GM12878 (cell line): ENCODE measurements at regions not wholly inside any gene's neighbourhood (a gene's known extent, or its start where the extent isn't known, plus 50 kb on each side); places are given as distances from the start of the nearest gene placed in this dataset.
A peak's percentile ranks its signal among the peaks of the same experiment; 100 is the strongest.

Source experiments
- ATAC-seq: fragments of 200-7000 bp; cut with Tn5 transposase; 3 replicates; pipeline ENCODE4 v1.9.1; 2020; ENCODE audit warnings: mild to moderate bottlenecking, moderate library complexity
- BruUV-seq: library from RNA; stranded (reverse); fragments of 400-500 nt; replicated peaks from 2 replicates; lab custom pipeline; 2021; lab: Mats Ljungman, UMichigan
- CTCF ChIA-PET: fragments of 300-600 bp; sonication (Branson Sonifier 250); formaldehyde crosslinking; extraction: SDS; loops from one replicate; lab custom pipeline; 2021; ENCODE audit warnings: inconsistent platforms; lab: Yijun Ruan, JAX
- POLR2A ChIA-PET: fragments of 350-600 bp; formaldehyde crosslinking; extraction: SDS; loops from one replicate; lab custom pipeline; 2021; ENCODE audit warnings: inconsistent platforms; lab: Charles Lee
- RAD21 ChIA-PET: fragments of 300-600 bp; sonication (Branson Sonifier 250); formaldehyde crosslinking; loops from one replicate; lab custom pipeline; 2023; ENCODE audit warnings: antibody characterized with exemption; ENCODE audit not compliant: unreplicated experiment; lab: Charles Lee
- SMC1A ChIA-PET: fragments of 300-600 bp; sonication (Branson Sonifier 250); formaldehyde crosslinking; loops from one replicate; lab custom pipeline; 2023; ENCODE audit not compliant: unreplicated experiment, uncharacterized antibody; lab: Charles Lee
- DNase-seq: peaks from one replicate; pipeline ENCODE4 v3.0.0-alpha.2; 2011; ENCODE audit warnings: low read depth, low spot score
- FAIRE-seq: peaks from 3 replicates; lab custom pipeline; 2011; peaks lifted over from hg19 to GRCh38; lab: Jason Lieb, UNC
- H2AFZ ChIP-seq: 2 replicates; pipeline ENCODE4 v1.6.0; 2011; ENCODE audit warnings: low read depth, low read length, control low read depth; ENCODE audit not compliant: control insufficient read depth
- H3K27ac ChIP-seq: 2 replicates; pipeline ENCODE4 v1.5.1; 2011; ENCODE audit warnings: control low read depth; ENCODE audit not compliant: control insufficient read depth, insufficient read depth
- H3K27me3 ChIP-seq, 2 experiments: replicated peaks in 1 of 2; 2 replicates each; pipeline versions ENCODE4 v1.6.0 to v1.6.1; 2011; ENCODE audit warnings: low read length in 1 of 2; ENCODE audit not compliant: control insufficient read depth in 2 of 2, insufficient read depth in 2 of 2
- H3K36me3 ChIP-seq, 2 experiments: 2 replicates each; pipeline ENCODE4 v1.5.1; 2011; ENCODE audit warnings: low read length in 1 of 2; ENCODE audit not compliant: control insufficient read depth in 2 of 2, insufficient read depth in 2 of 2
- H3K4me1 ChIP-seq: 2 replicates; pipeline ENCODE4 v1.6.1; 2011; ENCODE audit warnings: mild to moderate bottlenecking, low read length, moderate library complexity, mixed read lengths; ENCODE audit not compliant: control insufficient read depth, insufficient read depth
- H3K4me2 ChIP-seq: 2 replicates; pipeline ENCODE4 v1.6.0; 2011; ENCODE audit warnings: control low read depth; ENCODE audit not compliant: control insufficient read depth, insufficient read depth
- H3K4me3 ChIP-seq: fragments of 200-600 bp; sonication (generic); 2 replicates; pipeline ENCODE4 v1.5.1; 2016
- H3K79me2 ChIP-seq: 2 replicates; pipeline ENCODE4 v1.6.0; 2011; ENCODE audit warnings: low read length; ENCODE audit not compliant: control insufficient read depth, insufficient read depth
- H3K9ac ChIP-seq: 2 replicates; pipeline ENCODE4 v1.8.0; 2011; ENCODE audit warnings: low read length, control low read depth, mixed read lengths; ENCODE audit not compliant: control insufficient read depth, insufficient read depth
- H3K9me3 ChIP-seq: replicated peaks from 3 replicates; pipeline ENCODE4 v1.5.1; 2011; ENCODE audit warnings: mild to moderate bottlenecking, low read length; ENCODE audit not compliant: control insufficient read depth, insufficient read depth
- H4K20me1 ChIP-seq: 2 replicates; pipeline ENCODE4 v1.6.0; 2011; ENCODE audit not compliant: control insufficient read depth, insufficient read depth
- RFX5 ChIP-seq: IDR thresholded peaks from 2 replicates; pipeline ENCODE4 v1.6.1; 2011; ENCODE audit warnings: low read depth, low read length, improper control_type of control experiment
- ZBED1 ChIP-seq: IDR thresholded peaks from 2 replicates; pipeline ENCODE4 v1.6.1; 2016; ENCODE audit warnings: borderline replicate concordance
- ZBTB4 ChIP-seq: fragments of 450-650 bp; formaldehyde crosslinking; IDR thresholded peaks from 2 replicates; pipeline ENCODE4 v1.4.0; 2022; ENCODE audit warnings: mild to moderate bottlenecking, moderate library complexity
- WGBS: methylation state at CpG from one replicate; pipeline ENCODE4 v1.1.6; 2016; ENCODE audit warnings: low lambda C conversion rate; ENCODE audit not compliant: insufficient replicate concordance, insufficient coverage; ENCODE audit errors: missing lambda C conversion rate; 5-methylcytosine and 5-hydroxymethylcytosine counted together
- in situ Hi-C: fragments of 300-500 bp; cut with MboI; formaldehyde crosslinking; loops from 9 replicates; pipeline ENCODE4 v1.14.3; 2018; ENCODE audit warnings: mixed read lengths
- intact Hi-C: fragments of 100-400 bp; cut with micrococcal nuclease; formaldehyde crosslinking; loops from one replicate; pipeline ENCODE4 v1.14.2; 2022; ENCODE audit not compliant: unreplicated experiment

DNA sequence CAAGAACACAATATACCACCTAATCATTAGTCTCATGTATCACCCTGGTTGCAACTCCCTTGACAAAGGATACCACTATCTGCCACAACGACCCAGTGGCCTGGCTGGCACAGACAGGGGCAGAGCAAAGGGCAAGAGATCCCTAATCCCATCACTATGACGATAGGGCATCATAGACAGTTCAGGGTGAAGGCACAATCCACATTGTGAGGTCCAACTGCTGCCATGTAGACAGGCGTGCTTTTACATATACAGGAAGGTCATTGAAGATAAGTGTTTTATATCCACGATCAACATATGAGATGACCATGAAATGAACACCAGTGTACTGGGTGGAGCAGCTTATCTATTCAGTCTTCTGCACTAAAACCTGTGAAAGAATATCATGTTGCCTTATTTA, 94.6 kb downstream of the IGLL1 start:
- no TSS peak for BruUV-seq
- ChIA-PET CTCF (no interaction called here), SMC1A (no interaction called here), RAD21 (no interaction called here), POLR2A (no interaction called here)
- Histone ChIP-seq H3K27ac (no peak overlapping the region), H3K4me3 (no peak overlapping the region), H3K9ac (no peak overlapping the region), H4K20me1 (no peaks in the 10 kb centered on the region), H3K36me3 (no peaks in the 10 kb centered on the region), H2AFZ (no peak overlapping the region), H3K4me2 (no peak overlapping the region), H3K79me2 (no peaks in the 10 kb centered on the region), H3K9me3 (no peaks in the 10 kb centered on the region), H3K27me3 (peaks cover 0 to 3% of the 10 kb centered on the region in 2 experiments; a peak in 1 of 4 replicates), H3K4me1 (no peaks in the 10 kb centered on the region)
- no peak for ATAC-seq
- intact Hi-C loops = no loop called here
- no peak for TF ChIP-seq RFX5
- WGBS = 20% methylated on average over 4 of the region's 4 CpGs
- in situ Hi-C loops = no loop called here
- no peak for DNase-seq
- FAIRE-seq = peak; percentile 23

DNA sequence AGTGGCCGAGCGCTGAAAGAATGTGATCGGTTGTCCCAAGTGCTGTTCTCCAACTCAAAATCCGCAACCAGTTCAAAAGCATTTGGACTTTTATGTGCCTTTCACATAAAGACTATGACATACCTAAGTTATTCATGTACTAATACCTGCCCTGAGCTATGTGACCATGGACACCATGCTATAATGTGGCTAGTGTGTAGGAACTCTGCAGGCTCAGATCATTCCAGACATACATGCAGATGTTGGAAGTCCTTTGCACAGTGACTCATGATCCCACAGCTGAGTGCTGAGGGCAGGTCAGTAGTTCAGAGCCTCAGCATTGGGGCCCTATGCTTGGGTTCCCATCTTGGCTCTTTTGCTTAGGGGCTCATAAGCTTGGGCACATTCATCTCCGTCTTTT, 95.4 kb downstream of the IGLL1 start:
- peaks cover 0 to 3% of the 10 kb centered on the region in 2 experiments; a peak in 1 of 4 replicates for H3K27me3 ChIP-seq
- no peaks in the 10 kb centered on the region for H3K9me3 ChIP-seq
- in situ Hi-C loops = no loop called here
- no peaks in the 10 kb centered on the region for H3K79me2 ChIP-seq
- no peaks in the 10 kb centered on the region for H4K20me1 ChIP-seq
- no peak overlapping the region for H3K4me3 ChIP-seq
- no peak overlapping the region for H2AFZ ChIP-seq
- POLR2A ChIA-PET = no interaction called here
- ATAC-seq = no peak
- no peak overlapping the region for H3K27ac ChIP-seq
- DNase-seq = no peak
- no TSS peak for BruUV-seq
- H3K9ac ChIP-seq = no peak overlapping the region
- no peaks in the 10 kb centered on the region for H3K36me3 ChIP-seq
- CTCF ChIA-PET = no interaction called here
- RAD21 ChIA-PET = no interaction called here
- no peak for FAIRE-seq
- H3K4me1 ChIP-seq = no peaks in the 10 kb centered on the region
- no peak overlapping the region for H3K4me2 ChIP-seq
- TF ChIP-seq ZBED1 = no peak
- TF ChIP-seq ZBTB4 (CRISPR knock-in tag) = no peak
- 61% methylated on average over 5 of the region's 5 CpGs for WGBS
- intact Hi-C loops = no loop called here
- SMC1A ChIA-PET = no interaction called here
